ENCODE measurements at regions not wholly inside any gene's neighbourhood (a gene's known extent, or its start where the extent isn't known, plus 50 kb on each side); places are given as distances from the start of the nearest gene placed in this dataset.
A peak's percentile ranks its signal among the peaks of the same experiment; 100 is the strongest.

DNA sequence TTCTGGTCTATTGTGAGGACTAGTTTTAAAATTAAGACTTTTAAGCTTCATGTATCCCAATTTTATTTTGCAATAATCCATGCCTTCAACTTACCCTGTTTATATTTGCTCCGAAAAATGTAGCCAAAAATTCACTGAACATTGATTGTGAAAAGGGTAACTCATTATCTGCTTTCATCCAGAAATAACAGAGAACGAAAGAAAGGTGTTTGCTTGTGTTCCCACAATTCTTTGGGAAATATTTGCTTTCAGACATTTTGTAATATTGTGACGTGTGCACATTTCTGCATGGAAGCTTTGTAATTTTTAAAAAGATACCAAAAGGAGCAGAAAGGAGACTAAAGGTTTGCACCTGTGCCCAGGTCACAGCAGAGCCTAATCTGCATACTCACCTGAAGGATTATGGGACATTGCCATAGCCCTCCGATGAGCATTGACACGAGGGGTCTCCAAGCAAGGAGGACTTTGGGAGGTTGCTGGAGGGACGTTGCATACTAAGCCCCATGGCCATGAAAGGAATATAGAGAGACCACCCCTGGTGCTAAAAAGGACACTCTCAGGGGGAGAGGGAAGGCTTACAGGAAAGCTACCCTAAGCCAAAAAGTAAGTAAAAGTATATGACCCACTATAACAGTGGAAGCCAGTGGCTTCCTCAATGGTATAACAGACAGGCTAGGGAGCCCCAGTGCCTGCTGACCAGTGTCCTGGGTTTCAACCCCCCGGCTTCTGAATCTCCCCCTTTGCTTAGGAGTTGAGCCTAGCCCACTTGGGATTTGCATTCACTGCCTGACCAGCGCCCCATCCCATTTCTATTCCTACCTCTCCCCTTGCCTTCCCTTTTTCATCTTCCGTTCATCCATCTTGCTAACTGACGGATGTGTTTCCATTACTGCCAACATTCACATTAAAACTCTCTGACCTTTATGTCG, 148.6 kb upstream of the ZC3H12A start:
- TF ChIP-seq, protein P1, sequence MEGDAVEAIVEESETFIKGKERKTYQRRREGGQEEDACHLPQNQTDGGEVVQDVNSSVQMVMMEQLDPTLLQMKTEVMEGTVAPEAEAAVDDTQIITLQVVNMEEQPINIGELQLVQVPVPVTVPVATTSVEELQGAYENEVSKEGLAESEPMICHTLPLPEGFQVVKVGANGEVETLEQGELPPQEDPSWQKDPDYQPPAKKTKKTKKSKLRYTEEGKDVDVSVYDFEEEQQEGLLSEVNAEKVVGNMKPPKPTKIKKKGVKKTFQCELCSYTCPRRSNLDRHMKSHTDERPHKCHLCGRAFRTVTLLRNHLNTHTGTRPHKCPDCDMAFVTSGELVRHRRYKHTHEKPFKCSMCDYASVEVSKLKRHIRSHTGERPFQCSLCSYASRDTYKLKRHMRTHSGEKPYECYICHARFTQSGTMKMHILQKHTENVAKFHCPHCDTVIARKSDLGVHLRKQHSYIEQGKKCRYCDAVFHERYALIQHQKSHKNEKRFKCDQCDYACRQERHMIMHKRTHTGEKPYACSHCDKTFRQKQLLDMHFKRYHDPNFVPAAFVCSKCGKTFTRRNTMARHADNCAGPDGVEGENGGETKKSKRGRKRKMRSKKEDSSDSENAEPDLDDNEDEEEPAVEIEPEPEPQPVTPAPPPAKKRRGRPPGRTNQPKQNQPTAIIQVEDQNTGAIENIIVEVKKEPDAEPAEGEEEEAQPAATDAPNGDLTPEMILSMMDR (conservative IDR thresholded peaks at IDR 0.05): no peak
- no peak overlapping the region for H3K27ac ChIP-seq

DNA sequence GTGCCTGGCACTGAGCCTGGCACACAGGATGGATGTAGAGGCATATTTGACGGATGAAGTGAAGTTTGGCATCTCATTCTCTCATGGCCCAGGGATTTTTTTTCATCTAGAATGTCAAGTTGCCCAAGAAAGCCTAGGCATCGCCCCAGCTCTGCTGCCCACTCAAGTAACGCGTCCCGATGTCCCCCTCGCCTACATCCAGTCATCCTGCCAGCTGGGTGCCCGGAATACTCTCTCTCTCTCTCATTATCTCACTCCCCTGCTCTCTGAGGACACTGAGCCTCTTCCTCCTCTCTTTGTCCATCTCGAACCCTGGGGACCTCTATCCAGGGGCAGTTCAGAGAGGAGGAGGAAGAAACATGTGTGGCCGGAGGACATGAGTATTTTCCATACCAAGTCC, 142.3 kb upstream of the ZC3H12A start:
- H3K27ac ChIP-seq: no peak overlapping the region
- TF ChIP-seq, protein P1 (conservative IDR thresholded peaks at IDR 0.05): no peak

DNA sequence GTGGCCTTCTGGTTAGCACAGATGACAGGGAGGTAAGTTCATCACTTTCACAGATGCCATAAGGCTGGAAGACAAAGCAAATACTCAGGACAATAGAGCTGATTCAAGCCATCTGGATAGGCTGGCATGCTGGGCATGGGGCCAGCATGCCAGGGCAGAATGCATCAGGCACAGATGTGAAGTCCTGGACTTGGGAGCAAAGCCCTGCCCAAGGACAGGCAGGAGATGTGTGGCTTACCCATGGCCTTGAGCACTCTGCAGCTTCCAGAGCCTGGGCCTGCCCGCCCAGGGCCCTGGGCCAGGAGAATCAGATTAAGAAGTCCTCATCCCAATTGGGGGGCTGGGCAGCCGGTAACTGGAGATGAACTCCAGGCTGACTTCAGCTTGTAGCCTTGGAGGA, 135.7 kb upstream of the ZC3H12A start:
- TF ChIP-seq, protein P1 (conservative IDR thresholded peaks at IDR 0.05): no peak
- no peak overlapping the region for H3K27ac ChIP-seq

DNA sequence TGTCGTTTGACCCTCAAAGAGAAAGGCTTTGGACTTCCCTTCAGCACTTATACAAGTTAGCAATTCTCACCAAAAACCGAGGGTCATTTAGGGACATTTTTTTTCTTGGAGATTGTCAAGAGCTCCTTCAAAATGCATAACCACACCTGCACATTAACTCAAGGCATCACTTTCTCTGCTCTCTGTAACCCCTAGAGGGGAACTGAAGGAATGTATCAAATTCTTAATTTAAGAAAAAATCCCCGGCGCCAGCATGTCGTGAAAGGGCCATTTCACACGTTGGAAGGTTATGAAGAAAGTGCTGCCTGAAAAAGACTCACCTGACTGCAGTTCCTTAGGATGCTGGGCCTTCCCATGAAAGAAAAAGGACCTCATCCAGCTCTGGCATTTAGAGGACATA, 131.6 kb upstream of the ZC3H12A start:
- H3K27ac ChIP-seq: no peak overlapping the region
- TF ChIP-seq, protein P1 (conservative IDR thresholded peaks at IDR 0.05): 0 out of 2 replicates have a peak, but pooled peaks have one; percentile 13

DNA sequence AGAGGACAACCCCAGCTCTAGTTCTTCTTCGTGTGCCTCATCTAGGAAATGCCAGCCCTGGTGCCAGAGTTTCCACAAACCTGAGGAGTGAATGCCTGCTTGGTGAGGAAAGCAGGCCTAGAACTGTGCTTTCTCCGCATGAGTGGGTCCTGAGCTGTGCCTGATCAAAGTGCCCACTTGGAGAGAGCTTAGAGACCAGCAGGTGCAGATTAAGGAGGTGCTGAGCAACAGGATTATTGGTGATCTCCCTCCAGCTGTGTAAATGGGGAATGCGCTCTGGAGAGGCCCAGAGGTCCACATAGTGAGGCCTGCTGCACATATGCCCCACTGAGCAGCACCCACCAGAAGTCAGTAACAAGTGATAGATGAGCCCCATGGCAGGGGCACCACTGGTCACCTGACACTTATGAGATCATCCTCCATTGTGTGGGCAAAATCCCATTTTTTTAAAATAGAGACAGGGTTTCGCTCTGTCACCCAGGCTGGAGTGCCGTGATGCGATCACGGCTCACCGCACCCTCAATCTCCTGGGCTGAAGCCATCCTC, 127.2 kb upstream of the ZC3H12A start:
- H3K27ac ChIP-seq: no peak overlapping the region
- TF ChIP-seq, protein P1 (conservative IDR thresholded peaks at IDR 0.05): no peak

DNA sequence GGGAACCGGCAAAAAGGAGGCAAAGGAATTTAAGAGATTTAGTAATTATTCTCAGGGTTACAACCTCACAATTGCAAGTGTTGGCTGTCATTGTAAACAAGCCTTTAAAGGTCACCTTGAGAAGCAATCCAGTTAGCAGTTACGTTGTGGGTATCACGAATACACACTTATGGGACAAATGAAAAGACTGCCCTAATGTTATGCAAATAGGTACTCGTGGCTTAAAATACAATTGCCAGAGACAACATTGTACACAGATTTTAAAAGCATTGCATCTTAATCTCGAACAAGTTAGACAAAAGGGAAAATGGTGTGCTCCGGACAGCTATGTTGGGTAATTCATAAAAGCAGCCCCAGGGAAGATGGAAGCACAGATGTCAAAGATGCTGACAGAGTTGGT, 120.5 kb upstream of the ZC3H12A start:
- TF ChIP-seq, protein P1 (conservative IDR thresholded peaks at IDR 0.05): no peak
- H3K27ac ChIP-seq: no peak overlapping the region

DNA sequence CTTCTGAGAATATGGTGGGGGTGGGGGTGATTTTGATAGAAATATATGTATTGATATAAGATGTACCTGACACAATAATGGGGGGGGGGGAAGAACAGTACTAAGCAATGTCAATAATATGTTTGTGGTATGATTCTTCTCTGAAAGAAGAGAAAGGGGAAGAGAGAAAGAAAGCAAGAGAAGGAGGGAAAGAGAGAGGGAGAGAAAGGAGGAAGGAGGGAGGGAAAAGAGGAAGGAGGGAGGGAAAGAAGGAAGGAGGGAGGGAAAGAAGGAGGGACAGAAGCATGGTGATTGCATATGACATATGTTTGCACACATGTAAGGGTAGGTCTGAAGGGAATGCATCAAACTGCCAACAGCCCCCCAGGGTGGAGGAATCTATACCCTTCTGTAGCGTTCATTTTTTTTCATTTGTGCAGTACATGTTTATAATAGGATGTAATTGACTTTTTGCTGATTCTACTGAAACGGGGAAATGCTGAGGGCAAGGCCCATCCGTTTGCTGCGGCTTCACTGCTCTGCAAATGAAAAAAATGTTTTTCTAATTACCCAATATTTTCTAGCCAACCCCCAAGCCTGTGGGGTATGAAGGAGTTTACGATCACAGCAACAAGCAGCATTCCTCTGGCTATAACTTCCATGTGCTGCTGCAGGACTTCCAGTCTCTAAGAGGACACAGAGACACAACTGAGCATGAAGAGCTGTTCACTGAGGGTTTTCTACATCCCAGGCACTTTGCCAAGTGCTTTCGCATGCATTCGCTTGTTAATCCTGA, 119.3 kb upstream of the ZC3H12A start:
- TF ChIP-seq, protein P1 (conservative IDR thresholded peaks at IDR 0.05): no peak
- H3K27ac ChIP-seq: no peak overlapping the region

Measured in VCaP (cell line).